Activated T-cell treated with anti-CD3 and anti-CD28 coated beads, Interleukin-2, amount 50 U/mL, for 48 hours (primary cell): ENCODE measurements at regions not wholly inside any gene's neighbourhood (a gene's known extent, or its start where the extent isn't known, plus 50 kb on each side); places are given as distances from the start of the nearest gene placed in this dataset.

Experiments
- DNase-seq, 2 experiments: peaks; one replicate each; pipeline ENCODE4 v3.0.0-alpha.2; 2020

DNA sequence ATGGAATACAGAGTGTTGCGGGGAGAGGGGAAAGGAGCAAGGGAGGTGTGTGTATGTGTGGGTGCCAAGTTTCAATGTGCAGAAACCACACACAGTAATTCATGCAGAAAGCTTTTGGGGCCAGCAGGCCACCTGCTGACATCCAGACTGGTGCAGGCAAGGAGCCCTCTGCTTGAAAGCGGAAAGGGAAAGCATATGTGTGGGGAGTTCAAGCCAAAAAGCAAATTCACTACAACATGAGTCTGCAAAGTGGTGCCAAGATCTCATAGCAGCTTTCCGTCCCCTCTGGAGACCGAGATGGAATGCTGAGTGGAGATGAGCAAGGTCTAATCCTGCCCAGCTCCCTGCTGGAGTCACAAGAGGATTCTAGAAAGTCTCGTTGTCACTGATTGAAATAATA is 159.7 kb upstream of the VLDLR start:
- DNase-seq: no peak

DNA sequence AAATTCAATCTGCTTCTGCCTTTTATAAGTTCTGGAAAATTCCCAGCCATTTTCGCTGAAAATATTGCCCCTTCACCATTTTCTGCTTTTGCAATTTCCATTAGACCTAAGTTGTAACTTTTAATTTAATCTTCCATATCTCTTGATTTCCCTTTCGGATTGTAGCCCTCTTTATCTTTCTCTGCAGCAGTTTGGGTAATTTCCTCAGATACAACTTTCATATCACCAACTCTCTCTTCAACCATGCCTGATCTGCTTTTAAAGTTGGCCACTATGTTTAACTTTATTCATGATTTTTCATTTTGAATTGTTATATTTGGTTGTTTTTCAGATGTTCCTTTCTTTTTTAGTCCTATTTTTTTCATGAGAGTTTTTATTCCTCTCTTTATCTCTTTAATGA is 157.0 kb upstream of the VLDLR start:
- DNase-seq: no peak

DNA sequence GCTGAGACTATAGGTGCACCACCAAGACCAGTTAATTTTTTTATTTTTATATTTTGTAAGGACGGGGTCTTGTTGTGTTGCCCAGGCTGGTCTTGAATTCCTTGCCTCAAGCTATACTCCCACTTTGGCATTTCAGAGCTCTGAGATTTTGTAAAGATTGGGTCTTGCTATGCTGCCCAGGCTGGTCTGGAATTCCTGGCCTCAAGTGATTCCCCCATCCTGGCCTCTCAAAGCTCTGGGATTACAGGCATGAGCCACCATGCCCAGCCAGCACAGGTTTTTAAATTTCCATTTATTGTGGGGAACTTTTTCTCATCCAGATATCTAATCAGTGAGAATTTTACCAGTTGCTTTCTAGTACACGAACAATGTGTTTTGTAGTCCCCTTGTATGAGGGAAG is 156.1 kb upstream of the VLDLR start:
- DNase-seq: no peak

DNA sequence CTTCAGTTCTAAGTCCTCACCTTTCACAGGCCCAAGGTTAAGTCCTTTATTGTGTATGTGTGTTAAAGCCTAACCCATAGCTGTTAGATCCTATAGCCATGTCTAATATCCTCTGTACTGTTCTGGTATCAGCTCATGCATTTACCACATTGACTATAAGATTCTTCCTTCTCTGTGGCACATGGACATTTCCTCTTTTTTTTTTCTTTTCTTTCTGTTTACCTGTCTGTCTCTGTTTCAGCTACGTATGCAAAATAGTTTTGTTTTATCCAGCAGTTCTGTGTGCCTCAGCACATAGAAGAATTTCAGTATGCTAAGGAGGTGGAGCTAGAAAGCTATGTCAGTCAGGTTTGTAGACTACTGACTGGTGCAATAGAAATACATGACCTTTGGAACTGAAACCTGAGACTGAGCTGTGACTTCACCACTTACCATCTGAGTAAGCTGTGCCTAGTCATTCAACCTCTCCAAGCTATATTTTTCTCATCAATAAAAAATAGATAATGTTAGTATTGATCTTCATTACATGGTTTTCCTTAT is 155.6 kb upstream of the VLDLR start:
- DNase-seq: no peak

DNA sequence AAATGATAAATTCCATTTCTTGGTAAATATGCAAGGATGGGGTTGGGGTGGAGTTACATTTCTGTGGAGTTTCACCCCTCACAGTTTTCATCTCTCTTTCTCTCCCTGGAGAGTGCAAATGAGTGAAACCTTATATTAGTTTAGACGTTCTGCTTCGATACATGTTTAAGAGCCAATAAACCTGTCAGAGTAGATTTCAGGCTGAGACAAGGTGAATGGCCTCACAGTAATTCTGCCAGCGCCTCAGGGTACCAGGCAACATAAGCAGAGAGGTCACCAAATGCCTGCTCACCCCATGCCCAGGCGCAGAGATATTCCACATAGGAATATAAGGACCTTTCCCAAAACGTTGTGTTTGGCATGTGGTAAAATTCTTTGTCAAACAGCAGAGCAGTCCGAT is 154.9 kb upstream of the VLDLR start:
- DNase-seq: no peak

DNA sequence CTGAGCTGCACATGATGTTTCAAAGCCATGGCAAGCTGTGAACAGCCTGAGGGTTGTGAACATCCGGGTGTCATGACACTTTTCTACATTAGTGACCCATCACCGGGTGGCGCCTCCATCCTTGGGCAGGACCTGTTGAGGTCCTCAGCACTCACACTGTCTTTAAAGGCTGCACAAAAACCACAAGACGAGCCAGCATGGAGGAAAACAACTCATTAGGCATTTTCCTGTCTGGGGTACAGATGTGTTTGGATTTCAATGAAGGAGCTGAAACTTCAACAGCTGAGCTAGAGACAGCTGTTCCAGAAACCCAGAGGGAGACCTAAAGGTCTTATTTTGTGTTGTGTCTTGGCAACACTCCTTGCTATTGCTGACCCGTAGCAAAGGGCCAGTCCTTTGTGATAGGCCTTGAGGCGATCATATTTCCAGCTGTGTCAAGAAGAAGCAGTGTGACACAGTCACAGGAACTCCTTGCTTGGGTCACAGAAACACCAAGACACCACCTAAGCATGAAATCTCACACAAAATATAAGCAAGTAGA is 151.8 kb upstream of the VLDLR start:
- no peak for DNase-seq

DNA sequence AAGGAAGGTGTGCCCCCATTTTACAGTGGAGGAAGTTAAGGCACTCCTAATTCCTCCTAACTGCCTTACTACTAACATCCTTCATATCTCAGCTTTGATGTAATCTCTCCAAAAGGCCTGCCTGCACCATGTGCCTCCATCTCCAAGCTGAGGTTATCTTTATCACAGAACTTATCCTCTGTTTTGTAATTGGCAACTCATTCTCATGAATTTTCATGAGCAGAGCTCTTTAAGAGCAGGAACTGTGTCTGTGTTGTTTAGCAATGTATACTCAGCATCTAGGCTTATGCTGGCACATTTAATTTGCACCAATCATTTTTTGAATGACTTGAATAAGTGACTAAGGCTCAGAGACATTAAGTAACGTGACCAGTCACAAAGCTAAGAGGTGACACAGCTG is 147.9 kb upstream of the VLDLR start:
- no peak for DNase-seq

DNA sequence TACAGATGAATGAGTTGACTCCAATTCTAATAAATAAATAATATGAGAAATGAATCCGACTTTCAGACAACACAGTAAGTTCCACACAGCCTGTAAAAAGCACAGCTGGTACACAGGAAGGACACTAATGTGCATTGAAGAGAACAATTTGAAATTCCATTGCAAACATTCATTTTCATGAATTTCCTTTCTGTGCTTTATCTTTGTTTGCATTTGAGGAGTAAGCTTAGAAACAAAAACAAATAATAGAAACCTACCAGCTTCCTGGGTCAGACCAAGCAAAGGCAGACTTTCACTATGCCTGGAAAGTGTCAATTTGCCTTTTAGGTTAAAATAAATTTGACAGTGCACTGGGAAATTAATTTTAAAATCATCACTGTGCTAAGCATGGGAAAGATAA is 143.8 kb upstream of the VLDLR start:
- no peak for DNase-seq

DNA sequence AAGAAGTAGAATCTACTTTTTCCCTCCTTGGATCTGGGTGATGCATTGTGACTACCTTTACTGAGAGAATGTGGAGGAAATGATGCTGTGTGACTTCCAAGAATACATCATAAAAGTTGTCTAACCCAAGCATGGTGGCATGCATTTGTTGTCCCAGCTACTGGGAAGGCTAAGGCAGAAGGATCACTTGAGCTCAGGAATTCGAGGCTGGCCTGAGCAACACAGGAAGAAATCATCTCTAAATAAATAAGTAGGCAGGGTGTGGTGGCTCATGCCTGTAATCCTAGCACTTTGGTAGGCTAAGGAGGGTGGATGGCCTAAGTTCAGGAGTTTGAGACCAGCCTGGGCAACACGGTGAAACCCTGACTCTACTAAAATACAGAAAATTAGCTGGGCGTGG is 143.2 kb upstream of the VLDLR start:
- DNase-seq: no peak

DNA sequence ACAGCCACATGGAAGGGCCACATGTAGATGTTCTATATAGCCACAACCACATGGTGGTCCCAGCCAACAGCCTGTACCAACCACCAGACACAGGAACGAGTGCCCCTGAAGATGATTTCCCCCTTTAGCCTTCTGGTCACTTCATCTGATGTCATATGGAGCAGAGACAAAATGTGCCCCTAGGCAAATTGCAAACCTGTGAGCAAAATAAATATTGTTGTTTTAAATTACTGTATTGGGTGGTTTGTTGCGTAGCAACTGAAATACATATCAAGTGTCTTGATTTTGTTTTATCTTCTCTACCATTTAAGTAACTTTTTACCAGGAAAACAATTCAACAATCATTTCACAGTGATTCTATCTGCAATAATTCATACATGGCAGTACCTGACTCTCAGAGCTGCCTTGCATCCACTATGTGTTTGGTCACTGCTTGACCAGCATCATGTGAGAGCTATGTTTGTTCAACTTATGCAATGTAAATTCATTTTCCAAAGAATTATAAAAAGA is 142.5 kb upstream of the VLDLR start:
- no peak for DNase-seq

DNA sequence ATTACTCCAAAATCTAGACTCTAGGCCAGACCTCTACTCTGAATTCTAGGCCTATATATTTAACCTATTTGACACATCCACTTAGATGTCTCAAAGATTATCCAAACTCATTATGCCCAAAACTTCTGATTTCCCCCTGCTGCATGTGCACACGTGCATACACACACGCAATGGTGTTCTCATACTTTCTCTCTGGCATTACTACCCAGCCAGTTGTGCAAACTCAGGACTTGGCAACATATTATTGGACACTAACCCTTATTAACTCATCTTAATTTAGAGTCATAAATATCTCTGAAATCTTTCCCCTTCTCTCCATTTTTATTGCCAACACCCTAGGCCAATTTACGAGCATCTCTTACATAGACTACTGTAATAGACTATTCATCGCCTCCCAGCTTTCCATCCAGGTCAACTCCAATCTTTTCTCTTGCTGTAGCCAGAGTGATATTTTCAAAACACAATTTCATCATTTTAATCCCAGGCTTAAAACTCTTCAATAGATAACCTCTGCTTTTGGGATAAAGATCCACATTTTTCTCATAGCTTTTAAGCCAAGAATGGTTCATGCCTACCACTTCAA is 141.2 kb upstream of the VLDLR start:
- no peak for DNase-seq

DNA sequence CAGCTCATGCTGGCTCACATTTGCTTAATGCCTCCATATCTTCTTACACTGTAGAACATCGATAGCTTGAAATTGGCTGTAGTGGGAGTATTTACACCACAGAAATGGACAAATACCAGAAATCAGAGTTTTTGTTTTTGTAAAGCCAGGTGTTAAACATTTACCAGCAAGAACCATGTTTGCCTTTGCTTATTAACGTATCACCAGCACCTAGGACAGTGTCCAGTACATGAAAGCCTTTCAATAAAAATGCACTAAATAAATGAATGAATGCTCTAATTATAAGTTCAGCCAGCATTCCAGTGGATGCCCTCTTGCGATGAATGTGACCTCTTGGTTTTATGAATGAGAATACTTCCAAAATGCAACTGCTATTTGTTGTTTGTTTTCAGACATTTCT is 140.4 kb upstream of the VLDLR start:
- DNase-seq: no peak

DNA sequence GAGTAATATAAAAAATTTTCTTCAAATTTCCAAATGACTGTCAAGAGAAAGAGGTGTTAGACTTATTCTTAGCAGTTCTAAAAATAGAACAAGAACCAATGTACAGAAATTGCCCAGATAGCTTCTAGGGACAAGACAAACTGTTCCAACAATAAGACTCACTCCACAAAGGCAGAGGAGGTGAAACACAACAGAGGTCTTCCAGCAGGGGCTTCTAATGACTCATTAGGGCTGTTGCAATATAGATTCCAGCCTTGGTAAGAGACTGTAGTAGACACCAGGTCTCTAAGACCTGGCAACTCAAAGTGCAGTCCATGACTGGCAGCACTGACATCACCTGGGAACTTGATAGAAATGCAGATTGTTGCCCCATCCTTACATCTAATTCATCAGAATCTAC is 134.6 kb upstream of the VLDLR start:
- no peak for DNase-seq

DNA sequence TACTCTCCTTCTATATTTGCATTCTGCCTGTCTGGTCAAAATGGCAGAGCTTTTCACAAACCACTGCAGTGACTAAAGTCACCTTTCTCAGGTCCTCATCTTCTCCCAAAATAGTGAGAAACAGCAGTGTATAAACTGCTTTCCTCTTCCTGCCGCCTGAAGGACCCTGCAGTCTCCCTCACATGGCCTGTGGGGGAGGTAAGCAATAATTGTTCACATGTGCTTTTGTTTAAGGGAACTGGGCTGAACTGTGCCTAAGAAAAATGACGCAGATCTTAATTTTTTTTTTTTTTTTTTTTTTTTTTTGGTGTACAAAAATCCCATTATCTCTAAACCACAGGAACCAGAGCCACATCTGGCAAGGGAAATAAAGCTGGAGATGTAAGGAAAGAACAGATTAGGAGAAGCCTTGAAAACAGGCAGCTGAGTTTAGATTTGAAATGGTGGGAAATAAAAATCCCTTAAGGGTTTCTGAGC is 131.7 kb upstream of the VLDLR start:
- no peak for DNase-seq

DNA sequence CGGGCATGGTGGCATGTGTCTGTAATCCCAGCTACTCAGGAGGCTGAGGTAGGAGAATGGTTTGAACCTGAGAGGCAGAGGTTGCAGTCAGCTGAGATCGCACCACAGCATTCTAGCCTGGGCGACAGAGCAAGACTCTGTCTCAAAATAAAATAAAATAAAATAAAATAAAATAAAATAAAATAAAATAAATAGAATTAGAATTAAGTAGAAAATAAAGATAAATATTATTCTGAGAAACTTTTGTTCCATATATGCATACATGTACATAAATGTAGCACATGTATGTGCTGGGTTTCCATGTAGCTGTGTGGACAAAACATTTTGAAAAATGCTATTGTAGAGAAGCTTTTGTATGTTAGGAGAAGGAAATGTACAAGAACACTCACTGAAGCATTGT is 129.4 kb upstream of the VLDLR start:
- DNase-seq: no peak

DNA sequence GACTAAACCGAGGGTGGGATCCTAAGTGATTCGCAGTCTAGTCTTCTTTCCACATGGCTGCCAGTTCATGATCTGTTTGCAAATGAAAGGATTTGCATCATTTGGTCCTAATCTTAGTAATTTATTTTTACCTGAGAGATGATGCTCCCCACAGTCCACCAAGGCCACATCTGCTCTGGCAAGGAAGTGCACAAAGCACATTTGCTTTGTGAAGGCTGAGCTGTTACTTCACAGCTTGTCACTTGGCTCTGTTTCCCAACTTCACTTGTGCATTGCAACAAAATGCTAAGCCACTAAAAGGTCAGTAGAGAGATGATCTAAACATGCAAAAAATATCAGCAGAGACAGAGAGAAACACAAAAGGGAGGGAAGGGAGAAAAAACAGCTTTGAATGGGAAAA is 128.5 kb upstream of the VLDLR start:
- DNase-seq: no peak

DNA sequence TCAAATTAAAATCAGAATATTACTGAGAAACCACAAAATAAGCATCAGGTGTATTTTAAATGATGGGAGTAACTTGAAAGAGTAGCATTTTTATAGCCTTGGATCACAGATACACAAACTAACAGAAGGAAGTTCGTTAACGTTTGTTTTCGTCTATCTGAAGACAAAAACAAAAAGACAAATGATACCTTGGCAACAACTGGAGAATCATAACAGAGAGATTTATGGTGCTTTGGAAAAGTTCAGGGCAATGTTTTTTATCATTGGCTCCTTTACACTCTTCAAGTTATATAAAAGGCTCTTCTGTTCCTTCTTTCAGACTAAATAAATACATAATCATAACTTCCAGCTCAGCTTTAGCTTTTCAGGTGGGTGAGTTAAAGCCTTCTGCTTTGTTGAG is 128.1 kb upstream of the VLDLR start:
- no peak for DNase-seq

DNA sequence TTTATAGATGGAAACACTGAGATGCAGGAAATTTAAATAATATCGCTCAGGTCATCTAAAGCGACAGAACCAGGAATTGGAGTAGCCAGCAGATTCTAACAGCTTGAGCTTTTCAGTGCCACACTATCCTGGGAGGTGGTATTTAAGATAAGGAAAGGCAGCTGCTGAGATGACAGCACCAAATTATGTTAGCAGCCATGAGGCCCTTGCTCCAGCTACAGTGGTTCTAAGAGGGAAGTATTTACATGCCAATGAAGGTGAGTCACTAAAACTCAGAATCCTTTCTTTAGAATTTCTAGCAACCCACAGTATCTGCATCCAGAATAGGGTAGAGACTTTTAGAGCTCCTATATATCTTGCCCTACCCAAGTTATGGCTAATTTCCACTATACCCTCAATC is 127.0 kb upstream of the VLDLR start:
- no peak for DNase-seq

DNA sequence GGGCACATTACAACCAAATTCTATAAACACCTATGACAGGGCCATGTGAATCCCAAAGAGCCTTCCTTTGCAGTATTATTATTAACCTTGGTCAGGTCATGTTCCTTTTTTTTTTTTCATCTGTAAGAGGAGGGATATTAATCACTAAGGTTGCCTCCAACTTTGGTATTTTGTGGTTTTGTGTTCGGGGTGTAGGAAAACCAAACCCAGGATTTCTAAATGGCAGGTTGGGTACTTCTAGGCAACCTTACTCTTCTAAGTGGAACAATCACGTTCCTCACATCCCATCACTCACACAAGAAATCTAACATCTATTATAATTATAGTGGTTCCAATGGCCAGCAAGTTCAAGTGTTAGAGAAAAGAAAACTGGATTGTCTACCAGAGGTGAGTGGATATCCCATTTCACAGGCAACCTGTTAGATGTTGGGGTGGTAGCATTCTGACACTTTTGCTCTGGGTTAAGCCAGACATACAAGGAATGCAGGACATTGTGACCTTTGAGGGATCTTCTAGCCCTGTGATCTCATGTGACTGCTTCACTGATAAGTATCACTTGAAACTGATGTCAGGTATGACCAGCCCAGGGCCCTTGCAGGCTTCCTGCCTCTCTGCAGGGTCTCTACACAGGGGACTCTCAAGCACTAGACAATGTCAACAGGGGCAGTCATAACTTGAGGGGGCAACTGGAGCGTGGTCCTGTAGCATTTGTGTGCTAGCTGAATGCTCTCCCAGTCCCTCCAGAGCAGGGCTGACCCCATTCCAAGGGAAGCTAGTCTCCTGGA is 126.2 kb upstream of the VLDLR start:
- DNase-seq: no peak

DNA sequence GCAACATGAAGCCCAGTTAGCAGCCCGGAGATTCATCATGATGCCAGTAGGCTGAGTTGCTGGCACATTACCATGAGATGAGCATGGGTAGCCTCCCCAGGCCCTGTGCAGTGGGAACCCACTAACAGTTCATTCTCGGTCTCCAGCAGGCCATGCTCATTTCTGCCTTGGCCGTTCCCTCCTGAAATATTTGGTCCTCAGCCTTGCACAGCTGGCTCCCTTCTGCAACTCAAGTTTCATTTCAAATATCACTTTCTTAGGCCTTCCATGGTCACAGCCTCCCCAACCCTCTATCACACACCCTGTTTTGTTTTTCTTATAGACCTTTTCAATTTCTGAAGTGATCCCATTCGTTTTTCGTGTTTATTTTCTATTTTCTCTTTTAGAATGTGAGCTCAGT is 125.4 kb upstream of the VLDLR start:
- no peak for DNase-seq

DNA sequence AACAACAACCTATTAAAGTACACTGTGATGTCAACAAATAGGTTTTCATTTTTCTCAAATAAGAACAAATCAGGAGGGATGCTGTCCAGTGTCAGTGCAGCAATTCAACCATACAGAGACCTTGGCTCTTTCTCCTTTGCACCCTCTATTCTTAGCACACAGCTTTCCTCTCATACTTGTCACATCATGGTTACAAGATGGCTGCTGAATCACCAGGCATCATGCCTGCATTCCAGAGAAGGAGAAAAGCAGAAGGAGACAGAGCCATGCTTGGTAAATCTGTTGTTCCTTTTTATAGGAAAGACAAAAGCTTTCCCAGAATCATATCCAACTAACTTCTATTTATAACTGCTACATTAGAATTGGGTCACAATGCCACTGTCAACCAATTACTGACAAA is 124.7 kb upstream of the VLDLR start:
- DNase-seq: no peak

DNA sequence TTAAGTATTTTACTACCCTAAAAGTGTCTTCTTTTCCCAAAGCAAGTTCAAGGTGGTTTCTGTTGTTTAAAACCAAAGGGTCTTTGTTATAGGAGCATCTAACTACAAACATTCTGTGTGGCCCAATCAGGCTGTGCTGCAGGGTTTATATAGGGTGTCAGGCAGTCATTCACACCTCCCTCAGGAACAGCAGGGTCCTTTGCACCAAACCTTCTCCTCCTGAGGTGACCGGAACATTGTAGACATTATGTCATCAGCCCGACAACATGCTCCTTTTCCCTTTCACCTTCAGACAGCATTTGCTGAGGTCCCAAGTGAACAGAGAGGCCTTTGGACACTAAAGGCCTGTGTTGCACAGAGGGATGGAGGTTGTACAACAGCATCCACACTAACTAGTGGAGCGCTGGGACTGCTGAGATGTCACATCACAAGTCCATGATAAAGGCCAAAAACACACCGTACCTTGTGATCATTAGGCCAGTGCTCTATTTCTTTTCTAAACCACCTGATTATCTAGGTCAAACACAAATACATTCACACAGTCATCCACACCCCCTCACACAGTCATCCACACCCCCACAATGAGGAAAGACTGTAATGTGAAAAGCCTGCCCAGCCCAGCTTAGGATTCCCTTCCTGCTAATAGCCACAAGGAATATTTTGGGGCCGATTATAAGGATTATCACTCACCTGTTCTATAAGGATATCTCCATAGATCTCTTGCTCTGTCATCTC is 123.8 kb upstream of the VLDLR start:
- DNase-seq: no peak

DNA sequence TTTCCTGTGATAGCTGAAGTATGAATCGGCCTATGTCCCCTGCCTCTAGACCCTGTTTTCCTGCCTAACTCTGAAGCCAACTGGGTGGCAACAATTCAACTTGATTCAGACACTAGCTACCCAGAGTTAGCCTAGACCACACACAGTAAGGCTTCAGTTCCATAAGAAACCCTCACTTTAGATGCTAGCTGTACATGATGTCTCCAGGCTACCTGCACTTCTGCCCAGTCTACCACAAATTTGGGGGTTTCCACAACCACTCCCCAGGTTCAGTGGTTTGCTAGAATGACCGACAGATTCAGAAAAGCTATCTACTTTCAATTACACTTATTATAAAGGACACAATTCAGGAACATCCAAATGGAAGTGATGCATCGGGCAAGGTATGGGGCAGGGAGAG is 119.4 kb upstream of the VLDLR start:
- DNase-seq: no peak

DNA sequence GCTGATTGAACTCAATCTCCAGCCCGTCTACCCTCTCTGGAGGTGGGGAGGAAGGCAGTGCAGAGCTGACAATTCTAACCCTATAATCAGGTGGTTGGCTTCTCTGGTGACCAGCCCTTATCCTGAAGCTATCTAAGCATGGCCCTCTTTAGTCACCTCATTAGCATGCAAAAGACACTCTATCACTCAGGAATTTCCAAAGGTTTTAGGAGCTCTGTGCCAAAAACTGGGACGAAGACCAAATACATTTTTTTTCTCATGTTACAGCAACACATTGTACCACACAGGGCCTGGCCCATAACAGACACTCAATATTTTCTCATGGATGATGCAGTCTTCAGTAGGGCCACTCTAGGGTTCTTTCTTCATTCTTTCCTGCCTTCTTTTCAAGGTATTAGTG is 118.8 kb upstream of the VLDLR start:
- no peak for DNase-seq
